ENCODE measurements at regions not wholly inside any gene's neighbourhood (a gene's known extent, or its start where the extent isn't known, plus 50 kb on each side); places are given as distances from the start of the nearest gene placed in this dataset.

GRCh38 chr6:3607171-3607570, 144.3 kb downstream of the PXDC1 start:
- TF ChIP-seq, protein P1, sequence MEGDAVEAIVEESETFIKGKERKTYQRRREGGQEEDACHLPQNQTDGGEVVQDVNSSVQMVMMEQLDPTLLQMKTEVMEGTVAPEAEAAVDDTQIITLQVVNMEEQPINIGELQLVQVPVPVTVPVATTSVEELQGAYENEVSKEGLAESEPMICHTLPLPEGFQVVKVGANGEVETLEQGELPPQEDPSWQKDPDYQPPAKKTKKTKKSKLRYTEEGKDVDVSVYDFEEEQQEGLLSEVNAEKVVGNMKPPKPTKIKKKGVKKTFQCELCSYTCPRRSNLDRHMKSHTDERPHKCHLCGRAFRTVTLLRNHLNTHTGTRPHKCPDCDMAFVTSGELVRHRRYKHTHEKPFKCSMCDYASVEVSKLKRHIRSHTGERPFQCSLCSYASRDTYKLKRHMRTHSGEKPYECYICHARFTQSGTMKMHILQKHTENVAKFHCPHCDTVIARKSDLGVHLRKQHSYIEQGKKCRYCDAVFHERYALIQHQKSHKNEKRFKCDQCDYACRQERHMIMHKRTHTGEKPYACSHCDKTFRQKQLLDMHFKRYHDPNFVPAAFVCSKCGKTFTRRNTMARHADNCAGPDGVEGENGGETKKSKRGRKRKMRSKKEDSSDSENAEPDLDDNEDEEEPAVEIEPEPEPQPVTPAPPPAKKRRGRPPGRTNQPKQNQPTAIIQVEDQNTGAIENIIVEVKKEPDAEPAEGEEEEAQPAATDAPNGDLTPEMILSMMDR (conservative IDR thresholded peaks at IDR 0.05; ENCODE audit: low read depth, low read length) = no peak
- TF ChIP-seq EZH2 (IDR thresholded peaks at IDR 0.05; ENCODE audit: borderline replicate concordance, low read depth, low read length, poor library complexity, severe bottlenecking) = no peak
